ENCODE measurements at regions not wholly inside any gene's neighbourhood (a gene's known extent, or its start where the extent isn't known, plus 50 kb on each side); places are given as distances from the start of the nearest gene placed in this dataset.

GRCh38 chr21:31448496-31448895, 104.4 kb upstream of the TIAM1 start:
- no peak overlapping the region for H4K5ac ChIP-seq (ENCODE audit: insufficient read length, low read depth, low read length)
- Mint-ChIP-seq H3K4me1 (peaks cover 6 to 8% of the 10 kb centered on the region in 2 experiments), H3K9me3 (no peaks in the 10 kb centered on the region), H3K27ac (no peak overlapping the region), H3K36me3 (ENCODE audit: insufficient read depth in 1 of 3, low read depth in 3 of 3) (peaks cover 0 to 2% (median 0%) of the 10 kb centered on the region in 3 experiments; a peak in 3 of 7 replicates), H3K27me3 (ENCODE audit: low read depth) (no peaks in the 10 kb centered on the region), H3K4me3 (no peak overlapping the region)
- no peaks in the 10 kb centered on the region for H3K79me1 ChIP-seq (ENCODE audit: insufficient read depth, low read depth, low read length, poor library complexity, severe bottlenecking)
- H3K4ac ChIP-seq (ENCODE audit: low read depth, low read length) = no peak overlapping the region
- H2BK5ac ChIP-seq (ENCODE audit: insufficient read length, low read length) = no peak overlapping the region
- H3K14ac ChIP-seq (ENCODE audit: insufficient read depth, low read length) = no peak overlapping the region
- H3K27me3 ChIP-seq (ENCODE audit: insufficient read depth, low read length) = no peaks in the 10 kb centered on the region
- no peak overlapping the region for H3K4me2 ChIP-seq (ENCODE audit: insufficient read depth, insufficient read length, low read length)
- no peak overlapping the region for H3K23ac ChIP-seq (ENCODE audit: insufficient read length, low read depth, low read length)
- no peak overlapping the region for H3K27ac ChIP-seq (ENCODE audit: insufficient read length, low read depth, low read length)
- no peak overlapping the region for H3K56ac ChIP-seq (ENCODE audit: insufficient read length, low read depth, low read length)
- WGBS (ENCODE audit: extremely low coverage, insufficient read length, low lambda C conversion rate) = no CpG with 5 or more reads among the region's 3 CpGs
- H3K9ac ChIP-seq (ENCODE audit: extremely low read depth, insufficient read length, low read length) = no peak overlapping the region
- no peaks in the 10 kb centered on the region for H4K20me1 ChIP-seq (ENCODE audit: control insufficient read depth, insufficient read depth, insufficient read length)
- H3T11ph ChIP-seq (ENCODE audit: low read length) = no peak overlapping the region
- no peak overlapping the region for H2AFZ ChIP-seq (ENCODE audit: low read length)
- no peak overlapping the region for H4K91ac ChIP-seq (ENCODE audit: insufficient read length, low read depth, low read length)
- H3K18ac ChIP-seq (ENCODE audit: insufficient read length, low read depth, low read length) = no peak overlapping the region
- no peak overlapping the region for H2BK120ac ChIP-seq (ENCODE audit: low read depth, low read length, poor library complexity, severe bottlenecking)
- H2AK5ac ChIP-seq (ENCODE audit: insufficient read length, low read length) = no peak overlapping the region
- H2BK15ac ChIP-seq (ENCODE audit: low read depth, low read length) = no peak overlapping the region
- no peaks in the 10 kb centered on the region for H3K79me2 ChIP-seq (ENCODE audit: insufficient read depth, low read length)
- H2BK12ac ChIP-seq (ENCODE audit: insufficient read length, low read depth, low read length) = no peak overlapping the region
- no peak overlapping the region for H4K8ac ChIP-seq (replicated peaks; ENCODE audit: insufficient read length, low read depth, low read length)
- H2BK20ac ChIP-seq (ENCODE audit: low read depth, low read length, poor library complexity, severe bottlenecking) = no peak overlapping the region
- no peak for DNase-seq
- H3K9me3 ChIP-seq (ENCODE audit: control insufficient read depth, low read depth, low read length) = no peaks in the 10 kb centered on the region
- no peak for TF ChIP-seq CTCF (conservative IDR thresholded peaks at IDR 0.05)
- no peaks in the 10 kb centered on the region for H3K23me2 ChIP-seq (ENCODE audit: insufficient read length, low read depth, low read length, poor library complexity, severe bottlenecking)
- no peaks in the 10 kb centered on the region for H3K4me1 ChIP-seq (ENCODE audit: insufficient read depth, low read length)
